Ovary (tissue), 7 donors: ENCODE measurements at regions not wholly inside any gene's neighbourhood (a gene's known extent, or its start where the extent isn't known, plus 50 kb on each side); places are given as distances from the start of the nearest gene placed in this dataset.

Experiments
- DNase-seq, 5 donors: peaks; one replicate each; pipeline ENCODE4 v3.0.0-alpha.2; 2019 to 2020
- H3K27ac ChIP-seq, 2 donors: fragments of 200-600 bp; one replicate each; pipeline versions ENCODE4 v1.5.1 to v1.8.0; 2019 to 2022
- H3K27me3 ChIP-seq: fragments of 200-600 bp; one replicate; pipeline ENCODE4 v1.8.0; 2022
- H3K36me3 ChIP-seq: fragments of 200-600 bp; sonication (generic); one replicate; pipeline ENCODE4 v1.5.1; 2019
- H3K4me1 ChIP-seq: one replicate; pipeline ENCODE4 v1.8.1; 2013; ENCODE audit warnings: mild to moderate bottlenecking, moderate library complexity; ENCODE audit not compliant: insufficient read depth
- H3K4me3 ChIP-seq: fragments of 200-600 bp; sonication (generic); one replicate; pipeline ENCODE4 v1.5.1; 2017
- H3K9me3 ChIP-seq, 2 donors: fragments of 200-600 bp in 1 of 2; sonication (generic) in 1 of 2; one replicate each; pipeline versions ENCODE4 v1.5.1 to v1.8.1; 2013 to 2019; ENCODE audit warnings: mild to moderate bottlenecking in 1 of 2, moderate library complexity in 1 of 2
- EP300 ChIP-seq: sonication (generic); formaldehyde crosslinking; IDR thresholded peaks from one replicate; pipeline ENCODE4 v1.6.1; 2017; ENCODE audit warnings: antibody characterized with exemption
- POLR2A ChIP-seq: fragments of 450-650 bp; IDR thresholded peaks from one replicate; pipeline ENCODE4 v1.6.1; 2017; ENCODE audit warnings: antibody characterized with exemption, mild to moderate bottlenecking, moderate library complexity
- WGBS, 3 donors: extraction: QIAGEN DNeasy Blood & Tissue Kit in 1 of 3; methylation state at CpG; one replicate each; pipeline versions ENCODE4 v1.1.5 to v1.1.7; 2013 to 2017; 5-methylcytosine and 5-hydroxymethylcytosine counted together
- intact Hi-C, 4 donors: fragments of 100-400 bp; cut with DNase I; formaldehyde crosslinking; loops; one replicate each; pipeline versions ENCODE4 v1.11.0 to v1.15.1; 2022 to 2023
- TF ChIP-seq, protein P1 (sequence below), 3 donors: fragments of 450-650 bp in 2 of 3; fragments of 200-600 bp in 1 of 3; IDR thresholded peaks; one replicate each; pipeline versions ENCODE4 v1.5.1 to v1.8.0; 2016 to 2022; ENCODE audit warnings: antibody characterized with exemption in 3 of 3, mild to moderate bottlenecking in 1 of 3
- donor health status: DM: no; HTN: no; CAD: no; lungs with moderate emphysema.
- donor health status: DM: no; HTN: no; CAD: no.
- donor health status: Bipolar disorder and iron deficiency.
- donor health status: DM: no; HTN: no; CAD: no.
- donor health status: DM: yes; HTN: yes; CAD: no.

DNA sequence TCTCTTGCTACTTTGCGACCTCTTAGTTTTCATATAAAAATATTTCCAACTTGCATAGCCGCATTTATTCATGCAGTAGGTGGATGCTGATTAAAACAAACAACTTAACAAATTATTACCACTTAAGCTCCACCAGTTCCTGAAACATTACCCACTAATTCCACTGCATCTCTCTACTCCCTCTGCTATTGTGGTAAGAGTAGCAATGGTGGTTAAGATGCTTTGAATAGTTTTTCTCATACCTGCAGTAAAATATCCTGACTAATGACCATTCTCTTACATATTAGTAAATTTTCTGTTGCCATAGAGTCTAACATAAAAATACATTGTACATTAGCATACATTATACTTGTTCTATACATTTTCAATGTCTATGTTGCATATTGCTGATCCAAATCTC lies 397.6 kb upstream of the PLSCR5 start:
- H3K36me3 ChIP-seq = no peaks in the 10 kb centered on the region

DNA sequence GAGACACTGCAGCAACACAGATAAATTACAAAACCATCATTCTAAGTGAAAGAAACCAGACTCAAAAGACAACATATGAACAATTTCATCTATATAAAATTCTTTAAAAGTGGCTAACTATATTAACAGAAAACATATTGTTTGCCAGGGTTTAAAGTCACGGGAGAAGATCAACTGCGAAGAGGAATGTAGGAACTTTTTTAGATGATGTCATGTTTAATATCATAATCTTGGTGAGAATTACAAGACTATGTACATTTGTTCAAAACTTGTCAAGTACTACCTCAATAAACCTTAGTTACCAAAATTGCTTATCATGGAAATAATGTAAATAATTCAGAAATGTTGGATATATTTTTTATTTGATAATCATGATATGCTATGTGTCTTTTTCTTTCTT lies 395.1 kb upstream of the PLSCR5 start:
- Histone ChIP-seq H3K27ac (no peak overlapping the region), H3K4me1 (no peaks in the 10 kb centered on the region), H3K4me3 (no peak overlapping the region), H3K27me3 (no peaks in the 10 kb centered on the region), H3K36me3 (no peaks in the 10 kb centered on the region), H3K9me3 (no peaks in the 10 kb centered on the region)
- TF ChIP-seq POLR2A (no peak), EP300 (no peak)
- TF ChIP-seq, protein P1, sequence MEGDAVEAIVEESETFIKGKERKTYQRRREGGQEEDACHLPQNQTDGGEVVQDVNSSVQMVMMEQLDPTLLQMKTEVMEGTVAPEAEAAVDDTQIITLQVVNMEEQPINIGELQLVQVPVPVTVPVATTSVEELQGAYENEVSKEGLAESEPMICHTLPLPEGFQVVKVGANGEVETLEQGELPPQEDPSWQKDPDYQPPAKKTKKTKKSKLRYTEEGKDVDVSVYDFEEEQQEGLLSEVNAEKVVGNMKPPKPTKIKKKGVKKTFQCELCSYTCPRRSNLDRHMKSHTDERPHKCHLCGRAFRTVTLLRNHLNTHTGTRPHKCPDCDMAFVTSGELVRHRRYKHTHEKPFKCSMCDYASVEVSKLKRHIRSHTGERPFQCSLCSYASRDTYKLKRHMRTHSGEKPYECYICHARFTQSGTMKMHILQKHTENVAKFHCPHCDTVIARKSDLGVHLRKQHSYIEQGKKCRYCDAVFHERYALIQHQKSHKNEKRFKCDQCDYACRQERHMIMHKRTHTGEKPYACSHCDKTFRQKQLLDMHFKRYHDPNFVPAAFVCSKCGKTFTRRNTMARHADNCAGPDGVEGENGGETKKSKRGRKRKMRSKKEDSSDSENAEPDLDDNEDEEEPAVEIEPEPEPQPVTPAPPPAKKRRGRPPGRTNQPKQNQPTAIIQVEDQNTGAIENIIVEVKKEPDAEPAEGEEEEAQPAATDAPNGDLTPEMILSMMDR (IDR thresholded peaks at IDR 0.05) = no peak
- DNase-seq = no peak
- intact Hi-C loops = no loop called here
- WGBS, 3 donors = 86 to 89% (median 87%) methylated on average over 2 of the region's 2 CpGs

More for the DNA sequence above, 397.6 kb upstream of the PLSCR5 start:
- WGBS, 3 donors = 87 to 97% (median 97%) methylated on average over 2 of the region's 2 CpGs
- DNase-seq = no peak
- no peaks in the 10 kb centered on the region for H3K27me3 ChIP-seq
- intact Hi-C loops = no loop called here
- TF ChIP-seq EP300 = no peak
- TF ChIP-seq POLR2A = no peak
- TF ChIP-seq, protein P1 (IDR thresholded peaks at IDR 0.05) = no peak
- H3K4me3 ChIP-seq = no peak overlapping the region
- H3K27ac ChIP-seq = no peak overlapping the region
- no peaks in the 10 kb centered on the region for H3K9me3 ChIP-seq
- no peaks in the 10 kb centered on the region for H3K4me1 ChIP-seq

DNA sequence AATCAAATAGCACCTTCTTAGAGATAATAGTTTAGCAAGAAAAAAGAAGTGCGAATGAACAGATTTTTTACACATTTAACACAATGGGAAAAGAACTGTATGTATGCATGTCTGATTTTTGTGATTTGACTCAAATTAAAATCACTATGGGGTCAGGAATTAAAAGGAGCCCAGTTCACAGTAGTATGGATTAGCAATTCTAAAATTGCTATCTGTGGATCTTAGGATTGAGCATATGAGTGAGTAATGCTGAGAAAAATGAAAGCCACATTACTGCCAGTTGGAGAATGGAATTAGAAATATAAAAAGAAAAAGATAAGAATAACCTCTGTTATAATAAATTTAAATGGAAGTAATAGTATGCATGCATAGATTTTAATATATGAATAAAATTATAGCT lies 386.8 kb upstream of the PLSCR5 start:
- DNase-seq = no peak
- no peaks in the 10 kb centered on the region for H3K4me1 ChIP-seq
- no peaks in the 10 kb centered on the region for H3K9me3 ChIP-seq
- TF ChIP-seq POLR2A = no peak
- no peak for TF ChIP-seq EP300
- TF ChIP-seq, protein P1 (IDR thresholded peaks at IDR 0.05) = no peak
- H3K36me3 ChIP-seq = no peaks in the 10 kb centered on the region
- H3K27me3 ChIP-seq = no peaks in the 10 kb centered on the region
- WGBS, 3 donors = 90 to 98% (median 93%) methylated on average over 1 of the region's 1 CpG
- intact Hi-C loops = no loop called here
- H3K4me3 ChIP-seq = no peak overlapping the region
- no peak overlapping the region for H3K27ac ChIP-seq

DNA sequence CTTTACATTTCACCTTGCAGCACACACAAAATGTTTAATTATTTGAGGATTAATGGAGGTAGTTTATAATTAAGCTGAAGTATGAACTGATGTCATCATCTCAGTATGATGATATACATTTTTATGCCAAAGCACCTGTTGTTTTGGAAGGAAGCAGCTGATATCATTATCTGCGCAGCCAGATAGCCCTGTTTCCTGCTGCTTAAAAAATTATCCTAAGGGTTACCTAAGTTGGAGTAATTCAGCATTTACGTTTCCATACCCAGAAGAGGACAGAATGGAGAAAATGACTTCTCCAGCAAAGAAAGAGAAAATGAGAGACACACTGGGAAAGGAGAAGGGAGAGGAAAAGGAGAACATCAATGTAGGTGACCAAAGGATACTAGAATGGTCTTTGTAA lies 370.3 kb upstream of the PLSCR5 start:
- WGBS, 3 donors = 38 to 51% (median 47%) methylated on average over 2 of the region's 2 CpGs
- Histone ChIP-seq H3K9me3 (no peaks in the 10 kb centered on the region), H3K4me3 (no peak overlapping the region), H3K27me3 (no peaks in the 10 kb centered on the region), H3K36me3 (no peaks in the 10 kb centered on the region), H3K27ac (no peak overlapping the region), H3K4me1 (no peaks in the 10 kb centered on the region)
- no peak for DNase-seq
- TF ChIP-seq, protein P1 (IDR thresholded peaks at IDR 0.05) = no peak
- TF ChIP-seq POLR2A (no peak), EP300 (no peak)
- intact Hi-C loops = no loop called here

DNA sequence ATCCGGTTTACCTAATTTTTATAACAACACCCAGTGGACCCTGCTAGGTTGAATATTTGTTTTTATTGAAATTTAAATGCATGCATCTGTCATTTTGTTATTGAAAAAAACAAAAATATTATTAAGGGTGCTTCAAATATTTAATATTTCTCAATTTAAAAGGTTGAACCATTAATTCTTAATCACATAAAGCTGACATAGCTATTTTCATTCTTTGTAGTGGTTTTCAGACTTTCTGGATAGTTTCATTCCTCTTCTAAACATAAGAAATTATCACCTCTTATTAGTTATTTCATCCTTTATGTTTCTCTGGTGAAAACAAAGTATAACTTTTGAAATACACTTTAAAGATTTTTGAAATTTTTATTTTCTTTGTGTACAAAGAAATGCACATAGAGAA lies 369.9 kb upstream of the PLSCR5 start:
- WGBS, 3 donors = 50 to 83% (median 55%) methylated on average over 1 of the region's 1 CpG
- no peaks in the 10 kb centered on the region for H3K4me1 ChIP-seq
- no peak overlapping the region for H3K4me3 ChIP-seq
- no peaks in the 10 kb centered on the region for H3K9me3 ChIP-seq
- H3K27me3 ChIP-seq = no peaks in the 10 kb centered on the region
- DNase-seq = no peak
- no peak overlapping the region for H3K27ac ChIP-seq
- intact Hi-C loops = no loop called here
- TF ChIP-seq EP300 (no peak), POLR2A (no peak)
- TF ChIP-seq, protein P1 (IDR thresholded peaks at IDR 0.05) = no peak
- H3K36me3 ChIP-seq = no peaks in the 10 kb centered on the region
